ENCODE measurements at regions not wholly inside any gene's neighbourhood (a gene's known extent, or its start where the extent isn't known, plus 50 kb on each side); places are given as distances from the start of the nearest gene placed in this dataset.

GRCh38 chrX:857376-857775 is 226.8 kb downstream of the SHOX start:
- TF ChIP-seq POLR2A (IDR thresholded peaks at IDR 0.05) (no peak), CTCF (IDR thresholded peaks at IDR 0.05) (no peak)
